ENCODE measurements at regions not wholly inside any gene's neighbourhood (a gene's known extent, or its start where the extent isn't known, plus 50 kb on each side); places are given as distances from the start of the nearest gene placed in this dataset.
A peak's percentile ranks its signal among the peaks of the same experiment; 100 is the strongest.

DNA sequence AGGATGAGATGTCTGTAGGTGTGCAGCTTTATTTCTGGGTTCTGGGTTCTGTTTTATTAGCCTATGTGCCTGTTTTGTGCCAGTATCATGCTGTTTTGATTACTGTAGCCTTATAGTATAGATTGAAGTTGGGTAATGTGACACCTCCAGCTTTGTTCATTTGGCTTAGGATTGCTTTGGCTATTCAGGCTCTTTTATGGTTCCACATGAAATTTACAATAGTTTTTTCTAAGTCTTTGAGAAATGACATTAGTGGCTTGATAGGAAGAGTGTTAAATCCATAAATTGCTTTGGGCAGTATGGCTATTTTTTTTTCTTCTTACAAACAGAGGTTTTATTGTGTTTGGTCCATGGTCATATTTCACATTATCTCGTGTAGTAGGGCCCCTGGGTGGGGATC lies 285.8 kb upstream of the GADL1 start:
- DNase-seq: no peak
- no peaks in the 10 kb centered on the region for H3K9me3 ChIP-seq
- peaks cover 0 to 17% (median 13%) of the 10 kb centered on the region in 4 donors for H3K4me1 ChIP-seq
- H3K27ac ChIP-seq: no peak overlapping the region
- H3K27me3 ChIP-seq: no peaks in the 10 kb centered on the region
- no peaks in the 10 kb centered on the region for H3K36me3 ChIP-seq
- TF ChIP-seq, protein P1, sequence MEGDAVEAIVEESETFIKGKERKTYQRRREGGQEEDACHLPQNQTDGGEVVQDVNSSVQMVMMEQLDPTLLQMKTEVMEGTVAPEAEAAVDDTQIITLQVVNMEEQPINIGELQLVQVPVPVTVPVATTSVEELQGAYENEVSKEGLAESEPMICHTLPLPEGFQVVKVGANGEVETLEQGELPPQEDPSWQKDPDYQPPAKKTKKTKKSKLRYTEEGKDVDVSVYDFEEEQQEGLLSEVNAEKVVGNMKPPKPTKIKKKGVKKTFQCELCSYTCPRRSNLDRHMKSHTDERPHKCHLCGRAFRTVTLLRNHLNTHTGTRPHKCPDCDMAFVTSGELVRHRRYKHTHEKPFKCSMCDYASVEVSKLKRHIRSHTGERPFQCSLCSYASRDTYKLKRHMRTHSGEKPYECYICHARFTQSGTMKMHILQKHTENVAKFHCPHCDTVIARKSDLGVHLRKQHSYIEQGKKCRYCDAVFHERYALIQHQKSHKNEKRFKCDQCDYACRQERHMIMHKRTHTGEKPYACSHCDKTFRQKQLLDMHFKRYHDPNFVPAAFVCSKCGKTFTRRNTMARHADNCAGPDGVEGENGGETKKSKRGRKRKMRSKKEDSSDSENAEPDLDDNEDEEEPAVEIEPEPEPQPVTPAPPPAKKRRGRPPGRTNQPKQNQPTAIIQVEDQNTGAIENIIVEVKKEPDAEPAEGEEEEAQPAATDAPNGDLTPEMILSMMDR (IDR thresholded peaks at IDR 0.05): no peak
- intact Hi-C loops (cut with DNase I; ENCODE audit: low total_unique reads): no loop called here
- no peak overlapping the region for H3K4me3 ChIP-seq

DNA sequence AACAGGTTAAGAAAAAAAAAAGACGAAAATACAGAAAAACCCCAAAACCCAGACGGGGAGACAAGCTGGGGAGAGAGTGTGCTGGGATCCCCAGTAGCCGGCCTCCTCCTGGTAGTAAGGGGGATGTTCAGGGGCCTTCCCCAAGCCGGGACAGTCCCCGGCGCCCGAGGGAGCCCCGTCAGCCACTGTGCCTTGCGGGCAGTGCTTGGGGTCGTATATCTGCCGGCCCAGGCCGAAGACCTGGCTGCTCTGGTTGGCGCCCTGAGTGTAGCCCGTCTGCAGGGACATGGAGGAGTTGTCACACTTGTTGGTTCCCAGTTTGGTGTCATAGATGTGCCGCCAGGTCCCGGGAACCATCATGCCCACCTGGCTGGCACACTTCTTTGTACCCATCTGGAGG lies 287.2 kb upstream of the GADL1 start:
- no peak for DNase-seq
- TF ChIP-seq, protein P1 (IDR thresholded peaks at IDR 0.05): no peak
- H3K36me3 ChIP-seq: no peaks in the 10 kb centered on the region
- no peaks in the 10 kb centered on the region for H3K27me3 ChIP-seq
- intact Hi-C loops (cut with DNase I; ENCODE audit: low total_unique reads): no loop called here
- no peak overlapping the region for H3K4me3 ChIP-seq
- H3K9me3 ChIP-seq: no peaks in the 10 kb centered on the region
- H3K27ac ChIP-seq: no peak overlapping the region
- peaks cover 0 to 31% (median 17%) of the 10 kb centered on the region in 4 donors for H3K4me1 ChIP-seq

DNA sequence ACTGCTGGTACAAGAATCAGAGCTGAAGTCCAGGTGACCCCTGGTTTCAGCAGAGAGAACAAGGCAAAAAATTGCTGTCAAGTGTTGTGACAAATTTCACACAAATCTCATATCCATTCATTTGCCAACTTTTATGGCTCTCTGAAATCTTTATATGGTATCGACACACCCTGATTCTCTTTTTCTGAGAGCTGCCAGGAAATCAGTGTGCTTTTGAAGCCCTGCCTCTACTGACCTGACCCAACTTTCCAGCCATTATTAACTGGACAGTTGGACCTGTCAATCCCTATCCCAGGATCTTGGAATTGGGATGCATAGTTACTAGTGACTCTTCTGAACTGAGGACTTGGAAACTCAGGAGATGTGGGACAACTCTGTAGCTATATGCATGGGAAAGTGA lies 288.2 kb upstream of the GADL1 start:
- Histone ChIP-seq H3K4me3 (no peak overlapping the region), H3K4me1 (peaks cover 0 to 41% (median 20%) of the 10 kb centered on the region in 4 donors), H3K36me3 (no peaks in the 10 kb centered on the region), H3K27ac (no peak overlapping the region), H3K27me3 (no peaks in the 10 kb centered on the region), H3K9me3 (no peaks in the 10 kb centered on the region)
- TF ChIP-seq, protein P1 (IDR thresholded peaks at IDR 0.05): no peak
- no peak for DNase-seq
- intact Hi-C loops (cut with DNase I; ENCODE audit: low total_unique reads): no loop called here

DNA sequence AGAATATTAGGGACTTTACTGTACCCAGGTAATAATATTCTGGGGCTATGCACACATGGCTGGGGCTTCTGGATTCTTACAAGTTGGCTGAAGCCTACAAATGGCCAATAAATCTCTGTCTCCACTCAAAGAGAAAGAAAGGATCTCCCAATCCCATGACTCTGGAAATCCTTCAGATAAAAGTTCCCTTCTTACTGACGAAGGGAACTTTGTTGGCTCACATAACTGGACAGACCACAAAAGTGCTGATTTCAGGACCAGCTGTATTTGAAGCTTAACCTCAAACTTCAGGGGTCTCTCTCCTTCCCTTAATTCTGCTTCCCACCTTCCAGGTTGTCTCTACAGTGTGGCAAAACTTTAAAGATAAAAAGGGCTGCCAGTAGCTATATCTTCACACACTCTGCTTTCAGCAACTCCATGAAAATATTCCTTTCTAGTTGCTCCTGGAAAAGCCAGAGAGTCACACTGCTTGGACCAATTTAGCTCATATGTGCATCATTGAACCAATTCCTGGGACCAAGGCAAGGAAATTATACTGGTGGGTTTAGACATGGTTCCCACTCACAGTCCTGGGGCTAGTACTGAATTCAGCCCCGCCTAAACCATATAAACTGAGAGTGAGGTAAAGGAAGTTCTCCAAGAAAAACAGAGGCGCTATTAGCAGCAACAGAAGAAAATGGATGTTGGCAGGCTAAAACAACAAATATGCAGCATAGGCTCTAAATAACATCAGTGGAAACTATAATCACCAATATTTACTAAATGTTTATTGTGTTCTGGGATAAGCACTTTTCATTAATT lies 290.0 kb upstream of the GADL1 start:
- TF ChIP-seq, protein P1 (IDR thresholded peaks at IDR 0.05): no peak

DNA sequence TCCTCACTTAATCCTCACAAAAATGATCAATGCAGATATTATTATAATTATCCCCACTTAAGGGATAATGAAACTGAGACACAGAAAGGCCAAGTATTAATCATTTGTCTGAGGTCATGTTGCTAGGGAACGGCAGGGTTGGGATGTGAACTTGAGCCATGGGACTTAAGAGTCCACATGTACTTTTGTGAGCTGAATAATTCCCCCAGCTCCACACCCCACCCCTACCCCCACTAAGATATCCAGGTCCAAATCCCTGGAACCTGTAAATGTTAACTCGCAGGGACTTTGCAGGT lies 290.5 kb upstream of the GADL1 start:
- DNase-seq: no peak
- H3K4me3 ChIP-seq: no peak overlapping the region
- H3K4me1 ChIP-seq: peaks cover 0 to 51% (median 24%) of the 10 kb centered on the region in 4 donors
- no peaks in the 10 kb centered on the region for H3K27me3 ChIP-seq
- intact Hi-C loops (cut with DNase I; ENCODE audit: low total_unique reads): no loop called here
- H3K27ac ChIP-seq: peak overlapping the region; percentile 51 to 62
- TF ChIP-seq, protein P1 (IDR thresholded peaks at IDR 0.05): no peak
- H3K9me3 ChIP-seq: no peaks in the 10 kb centered on the region
- H3K36me3 ChIP-seq: no peaks in the 10 kb centered on the region

More for the DNA sequence above, 290.0 kb upstream of the GADL1 start:
- Histone ChIP-seq H3K9me3 (no peaks in the 10 kb centered on the region), H3K36me3 (no peaks in the 10 kb centered on the region), H3K27me3 (no peaks in the 10 kb centered on the region), H3K4me1 (peaks cover 0 to 51% (median 24%) of the 10 kb centered on the region in 4 donors), H3K27ac (peak overlapping the region; percentile 51 to 62), H3K4me3 (no peak overlapping the region)
- DNase-seq: no peak
- intact Hi-C loops (cut with DNase I; ENCODE audit: low total_unique reads): no loop called here
